T-helper 17 cell (primary cell): ENCODE measurements at regions not wholly inside any gene's neighbourhood (a gene's known extent, or its start where the extent isn't known, plus 50 kb on each side); places are given as distances from the start of the nearest gene placed in this dataset.
"Not testable (repeated sequence)": the region's sequence is repeated elsewhere in the genome, so short reads cannot be mapped to it uniquely, and the experiment has no call there.

Source experiments
- ATAC-seq: fragments of 150-1000 bp; cut with Tn5 transposase; 2 replicates; pipeline ENCODE4 v1.10.0; 2021; ENCODE audit warnings: mild to moderate bottlenecking, moderate library complexity
- DNase-seq, 3 donors: peaks; one replicate each; pipeline versions ENCODE4 v3.0.0 to v3.0.0-alpha.2; 2020 to 2021
- H3K9me3 ChIP-seq: one replicate; pipeline ENCODE4 v1.7.0; 2013; ENCODE audit warnings: low read length, mild to moderate bottlenecking; ENCODE audit not compliant: control insufficient read depth, poor library complexity, severe bottlenecking
- H3K27ac Mint-ChIP-seq: one replicate; pipeline ENCODE4 v1.8.0; 2022; ENCODE audit warnings: mild to moderate bottlenecking, moderate library complexity, mixed read lengths
- H3K27me3 Mint-ChIP-seq: one replicate; pipeline ENCODE4 v1.8.0; 2022; ENCODE audit warnings: mixed read lengths
- H3K36me3 Mint-ChIP-seq: one replicate; pipeline ENCODE4 v1.8.0; 2022; ENCODE audit warnings: low read depth, mixed read lengths
- H3K4me1 Mint-ChIP-seq: one replicate; pipeline ENCODE4 v1.8.0; 2022; ENCODE audit warnings: mild to moderate bottlenecking, mixed read lengths
- H3K4me3 Mint-ChIP-seq: one replicate; pipeline ENCODE4 v1.8.0; 2022; ENCODE audit warnings: mild to moderate bottlenecking, moderate library complexity, mixed read lengths

DNA sequence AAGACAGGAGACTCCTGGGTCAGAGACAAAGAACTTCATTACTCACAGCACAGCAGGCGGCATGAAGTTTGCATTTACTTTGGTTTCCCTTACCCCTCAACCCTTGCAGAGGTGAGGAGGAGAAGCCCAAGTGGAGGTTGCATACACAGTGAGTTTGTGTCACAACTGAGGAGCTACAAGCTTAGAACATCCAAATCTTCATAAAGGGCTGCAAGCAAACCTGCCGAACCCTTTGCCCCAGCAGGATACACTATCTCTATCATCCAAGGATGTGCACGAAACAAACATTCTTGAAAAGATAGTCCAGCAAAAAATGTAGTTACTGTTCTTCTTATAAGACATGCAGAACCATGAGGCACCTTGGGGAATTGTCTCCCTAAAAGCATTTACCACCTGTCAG, 493.5 kb downstream of the SETD4 start:
- no peaks in the 10 kb centered on the region for H3K4me1 Mint-ChIP-seq
- ATAC-seq, result no peak

DNA sequence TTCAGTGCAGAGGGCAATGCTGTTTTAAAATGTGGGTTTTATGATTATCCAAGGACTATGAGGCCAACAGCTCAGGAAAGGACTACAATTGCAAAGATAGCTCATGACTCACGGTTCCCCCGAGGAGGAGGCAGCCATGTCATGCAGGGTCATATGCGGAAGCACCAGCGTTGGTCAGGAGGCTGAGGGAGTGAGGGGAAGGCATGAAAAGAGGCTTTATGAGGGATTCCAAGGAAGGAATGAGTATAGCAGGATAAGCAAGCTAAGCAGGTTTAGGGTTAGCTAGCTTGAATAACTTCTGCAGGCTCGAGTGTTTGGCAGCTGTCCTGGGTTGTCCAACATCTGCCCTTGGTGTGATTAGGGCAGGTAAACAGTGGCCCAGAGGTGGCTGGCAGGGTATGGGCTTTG, 495.1 kb downstream of the SETD4 start:
- Mint-ChIP-seq H3K27ac (no peak overlapping the region), H3K4me3 (no peak overlapping the region), H3K4me1 (no peaks in the 10 kb centered on the region), H3K36me3 (peaks cover 3% of the 10 kb centered on the region), H3K27me3 (peaks cover 43% of the 10 kb centered on the region)
- DNase-seq (no peak), ATAC-seq (no peak)
- H3K9me3 ChIP-seq, result no peaks in the 10 kb centered on the region

More for the DNA sequence above, 493.5 kb downstream of the SETD4 start:
- Mint-ChIP-seq H3K36me3 (peaks cover 3% of the 10 kb centered on the region), H3K4me3 (no peak overlapping the region), H3K27me3 (peaks cover 47% of the 10 kb centered on the region), H3K27ac (no peak overlapping the region)
- no peak for DNase-seq
- H3K9me3 ChIP-seq, result no peaks in the 10 kb centered on the region

DNA sequence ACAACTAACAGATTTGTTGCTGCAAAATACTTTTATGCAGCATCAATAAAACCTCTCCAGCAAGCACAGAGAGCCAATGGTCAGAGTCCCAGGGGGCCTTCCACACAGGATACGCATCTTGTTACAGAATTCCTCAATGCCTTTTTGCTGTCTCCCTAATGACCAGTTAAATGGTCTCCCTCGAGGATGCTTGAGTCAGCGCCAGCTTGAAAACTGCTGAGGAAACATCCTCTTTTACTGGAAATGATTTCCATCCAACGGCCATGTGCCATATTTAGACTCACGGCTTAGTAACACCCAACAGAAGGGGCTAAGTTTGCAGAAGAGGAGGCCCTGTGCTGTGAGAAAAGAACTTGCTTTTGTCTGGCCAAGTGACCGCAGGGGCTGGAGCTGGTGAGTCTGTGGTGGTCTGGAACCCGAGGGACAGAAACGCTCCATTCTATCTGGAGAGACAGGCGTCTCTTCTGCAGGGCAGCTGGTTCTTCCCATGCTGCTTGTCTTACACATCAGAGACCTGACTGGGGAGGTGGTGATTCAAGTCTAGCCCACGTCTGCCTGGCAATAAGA, 496.4 kb downstream of the SETD4 start:
- Mint-ChIP-seq H3K4me1 (no peaks in the 10 kb centered on the region), H3K27ac (no peak overlapping the region), H3K27me3 (peaks cover 51% of the 10 kb centered on the region), H3K4me3 (no peak overlapping the region), H3K36me3 (peaks cover 3% of the 10 kb centered on the region)
- no peaks in the 10 kb centered on the region for H3K9me3 ChIP-seq
- DNase-seq (no peak), ATAC-seq (no peak)

DNA sequence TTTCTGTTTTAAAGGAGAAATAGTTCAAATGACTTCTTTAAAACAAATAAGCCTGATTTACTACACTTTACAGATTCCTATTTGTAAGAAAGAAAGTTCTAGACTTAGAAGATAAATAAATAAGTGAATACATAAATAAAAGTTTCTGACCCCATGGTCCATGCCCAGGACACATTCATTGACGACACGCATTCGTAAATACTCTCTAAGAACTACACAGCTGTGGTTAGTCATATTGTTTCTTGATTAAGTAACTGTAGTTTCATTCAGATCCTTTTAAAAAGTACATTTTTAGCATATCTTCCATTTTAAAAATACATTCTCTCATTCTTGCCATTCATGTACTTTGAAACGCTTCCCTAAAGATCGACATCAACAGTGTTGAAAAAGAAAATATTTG, 497.4 kb downstream of the SETD4 start:
- H3K27me3 Mint-ChIP-seq, result peaks cover 57% of the 10 kb centered on the region
- no peaks in the 10 kb centered on the region for H3K4me1 Mint-ChIP-seq
- no peak for DNase-seq
- no peaks in the 10 kb centered on the region for H3K9me3 ChIP-seq
- no peak for ATAC-seq
- H3K27ac Mint-ChIP-seq, result no peak overlapping the region
- no peak overlapping the region for H3K4me3 Mint-ChIP-seq
- peaks cover 5% of the 10 kb centered on the region for H3K36me3 Mint-ChIP-seq

DNA sequence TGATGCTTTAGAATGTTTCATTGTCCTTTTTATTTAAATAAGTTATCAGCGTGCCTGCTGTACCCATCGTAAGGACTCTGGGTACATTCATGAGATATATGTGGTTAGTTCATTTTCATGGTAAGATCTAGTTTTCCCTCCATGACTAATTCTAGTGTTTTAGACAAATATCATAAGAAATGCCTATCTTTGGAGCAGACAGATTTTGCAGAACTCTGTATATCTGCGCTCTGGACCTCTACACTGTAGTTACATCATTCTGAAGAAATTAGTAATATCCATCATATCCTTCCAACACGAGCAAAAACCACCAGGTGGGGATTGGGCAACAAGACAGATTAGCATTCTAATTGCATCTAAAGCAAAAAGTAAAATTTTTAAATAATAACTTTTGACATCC, 499.2 kb downstream of the SETD4 start:
- H3K27me3 Mint-ChIP-seq, result peaks cover 71% of the 10 kb centered on the region
- no peaks in the 10 kb centered on the region for H3K4me1 Mint-ChIP-seq
- H3K9me3 ChIP-seq, result no peaks in the 10 kb centered on the region
- no peak overlapping the region for H3K27ac Mint-ChIP-seq
- DNase-seq (no peak), ATAC-seq (no peak)
- no peak overlapping the region for H3K4me3 Mint-ChIP-seq
- peaks cover 5% of the 10 kb centered on the region for H3K36me3 Mint-ChIP-seq

DNA sequence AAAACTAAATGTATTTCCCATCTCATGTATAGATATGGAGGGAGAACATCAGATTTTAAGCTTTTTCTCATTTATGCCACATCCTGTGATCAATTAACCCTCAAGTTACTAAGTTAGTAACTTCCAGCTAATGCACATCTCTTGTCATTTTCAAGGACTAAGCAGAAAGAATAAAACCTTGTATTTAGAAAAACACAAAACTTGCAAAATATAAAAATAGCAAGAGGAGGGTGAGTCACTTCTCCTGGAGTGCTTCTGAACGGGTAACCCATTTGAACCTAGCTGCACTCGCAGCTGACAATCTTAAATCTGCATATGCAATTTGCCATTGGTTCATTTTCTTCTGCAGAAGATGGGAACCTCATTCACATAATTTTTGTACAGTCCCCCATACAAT, 500.5 kb downstream of the SETD4 start:
- Mint-ChIP-seq H3K36me3 (peaks cover 5% of the 10 kb centered on the region), H3K4me3 (no peak overlapping the region), H3K27me3 (peaks cover 71% of the 10 kb centered on the region), H3K27ac (no peak overlapping the region), H3K4me1 (no peaks in the 10 kb centered on the region)
- DNase-seq (no peak), ATAC-seq (no peak)
- H3K9me3 ChIP-seq, result no peaks in the 10 kb centered on the region

DNA sequence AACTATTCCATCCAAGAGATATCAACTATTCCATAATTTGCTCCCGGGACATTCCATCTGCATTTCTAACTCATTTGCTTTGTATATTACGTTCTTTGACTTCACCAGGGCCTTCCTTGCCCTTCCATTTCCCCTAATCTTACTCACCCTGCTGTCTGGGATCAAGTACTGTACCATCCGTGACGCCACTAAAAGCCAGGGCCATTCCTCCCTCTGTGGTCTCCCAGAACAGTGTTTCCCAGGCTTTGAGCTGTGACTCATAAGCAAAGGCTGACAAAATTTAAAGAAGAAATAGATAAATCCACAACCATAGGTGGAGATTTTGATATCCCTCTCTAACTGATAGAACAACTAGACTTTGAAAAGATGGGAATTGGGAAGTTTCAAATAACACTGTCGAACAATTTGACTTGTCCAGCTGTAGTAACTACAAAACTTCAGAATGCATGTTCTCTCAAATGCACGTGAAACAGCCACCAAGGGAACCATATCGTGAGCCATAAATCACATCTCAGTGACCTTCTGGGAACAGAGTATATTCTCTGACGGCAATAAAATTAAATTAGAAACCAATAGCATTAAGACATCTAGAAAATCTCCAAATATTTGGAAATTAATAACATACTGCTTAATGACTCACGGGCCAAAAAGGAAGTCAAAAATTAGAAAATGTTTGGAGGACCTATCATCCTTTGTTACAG, 501.0 kb downstream of the SETD4 start:
- DNase-seq (no peak), ATAC-seq (no peak)
- H3K27ac Mint-ChIP-seq, result no peak overlapping the region
- H3K4me1 Mint-ChIP-seq, result no peaks in the 10 kb centered on the region
- H3K27me3 Mint-ChIP-seq, result peaks cover 66% of the 10 kb centered on the region
- no peaks in the 10 kb centered on the region for H3K9me3 ChIP-seq
- H3K4me3 Mint-ChIP-seq, result no peak overlapping the region
- peaks cover 2% of the 10 kb centered on the region for H3K36me3 Mint-ChIP-seq

DNA sequence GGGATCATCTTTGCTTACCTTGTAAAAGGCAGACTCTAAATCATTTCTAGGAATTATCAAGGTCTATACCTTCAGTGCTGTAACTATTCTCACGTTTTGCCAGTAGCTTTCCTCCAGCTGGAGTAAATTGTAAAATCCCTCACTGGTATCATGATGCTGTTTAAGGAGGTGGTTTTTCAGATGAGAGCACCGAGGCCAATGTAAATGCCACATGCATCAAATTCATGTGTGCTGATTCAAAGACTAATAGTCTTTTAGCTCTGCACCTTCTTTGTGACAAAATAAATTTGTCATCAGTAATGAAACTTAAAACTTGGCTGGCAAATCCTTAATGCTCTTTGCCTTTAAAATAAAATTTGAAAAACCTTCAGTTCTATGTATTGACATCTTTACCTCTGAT, 503.8 kb downstream of the SETD4 start:
- H3K4me3 Mint-ChIP-seq, result no peak overlapping the region
- DNase-seq (no peak), ATAC-seq (no peak)
- peaks cover 45% of the 10 kb centered on the region for H3K27me3 Mint-ChIP-seq
- H3K9me3 ChIP-seq, result no peaks in the 10 kb centered on the region
- H3K36me3 Mint-ChIP-seq, result peaks cover 2% of the 10 kb centered on the region
- H3K27ac Mint-ChIP-seq, result no peak overlapping the region
- H3K4me1 Mint-ChIP-seq, result no peaks in the 10 kb centered on the region

DNA sequence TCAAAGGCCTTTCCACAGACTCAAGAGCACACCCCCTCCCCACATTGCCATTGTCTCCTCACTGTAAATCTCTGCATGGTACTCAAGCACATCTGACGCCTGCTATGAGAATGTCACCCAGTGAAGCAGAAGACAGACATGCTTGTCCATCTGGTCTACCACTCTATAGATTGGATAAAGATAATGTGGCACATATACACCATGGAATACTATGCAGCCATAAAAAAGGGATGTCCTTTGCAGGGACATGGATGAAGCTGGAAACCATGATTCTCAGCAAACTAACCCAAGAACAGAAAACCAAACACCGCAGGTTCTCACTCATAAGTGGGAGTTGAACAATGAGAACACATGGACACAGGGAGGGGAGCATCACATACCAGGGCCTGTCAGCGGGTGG, 503.4 kb upstream of the RUNX1 start:
- DNase-seq, H3K27ac Mint-ChIP-seq, ATAC-seq, H3K4me1 Mint-ChIP-seq, H3K9me3 ChIP-seq, H3K4me3 Mint-ChIP-seq, H3K36me3 Mint-ChIP-seq: not testable (repeated sequence)
- H3K27me3 Mint-ChIP-seq, result peaks cover 41% of the 10 kb centered on the region

DNA sequence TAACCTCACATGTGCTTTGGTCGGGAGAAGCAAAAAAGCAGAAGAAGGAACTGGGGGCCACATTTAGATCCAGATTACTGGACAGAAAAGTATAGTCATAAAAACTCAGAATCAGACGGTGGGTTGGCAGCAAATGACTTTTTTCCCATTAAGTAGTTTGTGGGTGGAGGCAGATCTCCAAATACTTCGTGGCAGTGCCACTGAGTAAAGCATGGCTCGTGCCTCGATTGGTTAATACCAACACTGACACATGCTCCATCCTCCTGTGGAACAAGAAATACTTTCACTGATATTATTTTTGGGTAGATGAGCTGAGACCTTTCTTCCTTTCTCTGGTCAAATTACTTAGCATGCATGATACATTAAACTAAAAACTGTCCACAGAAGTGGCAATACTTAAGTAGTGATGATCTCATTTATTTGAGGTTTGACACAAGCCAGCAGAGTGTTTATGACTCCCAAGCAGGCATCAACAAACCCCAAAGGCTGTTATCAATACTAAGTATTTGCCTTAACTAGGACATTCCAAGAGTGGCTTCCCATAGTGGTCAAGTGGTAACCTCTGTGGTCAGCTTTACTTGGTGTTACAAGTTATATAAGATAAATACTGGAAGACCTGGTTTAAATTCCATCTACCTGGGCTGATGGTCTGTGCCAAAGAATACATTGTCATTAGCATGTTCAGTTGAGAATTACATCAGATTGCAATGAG, 500.0 kb upstream of the RUNX1 start:
- Mint-ChIP-seq H3K4me1 (no peaks in the 10 kb centered on the region), H3K27me3 (peaks cover 39% of the 10 kb centered on the region), H3K36me3 (peaks cover 4% of the 10 kb centered on the region), H3K27ac (no peak overlapping the region), H3K4me3 (no peak overlapping the region)
- no peak for ATAC-seq
- no peaks in the 10 kb centered on the region for H3K9me3 ChIP-seq
- DNase-seq, result no peak

DNA sequence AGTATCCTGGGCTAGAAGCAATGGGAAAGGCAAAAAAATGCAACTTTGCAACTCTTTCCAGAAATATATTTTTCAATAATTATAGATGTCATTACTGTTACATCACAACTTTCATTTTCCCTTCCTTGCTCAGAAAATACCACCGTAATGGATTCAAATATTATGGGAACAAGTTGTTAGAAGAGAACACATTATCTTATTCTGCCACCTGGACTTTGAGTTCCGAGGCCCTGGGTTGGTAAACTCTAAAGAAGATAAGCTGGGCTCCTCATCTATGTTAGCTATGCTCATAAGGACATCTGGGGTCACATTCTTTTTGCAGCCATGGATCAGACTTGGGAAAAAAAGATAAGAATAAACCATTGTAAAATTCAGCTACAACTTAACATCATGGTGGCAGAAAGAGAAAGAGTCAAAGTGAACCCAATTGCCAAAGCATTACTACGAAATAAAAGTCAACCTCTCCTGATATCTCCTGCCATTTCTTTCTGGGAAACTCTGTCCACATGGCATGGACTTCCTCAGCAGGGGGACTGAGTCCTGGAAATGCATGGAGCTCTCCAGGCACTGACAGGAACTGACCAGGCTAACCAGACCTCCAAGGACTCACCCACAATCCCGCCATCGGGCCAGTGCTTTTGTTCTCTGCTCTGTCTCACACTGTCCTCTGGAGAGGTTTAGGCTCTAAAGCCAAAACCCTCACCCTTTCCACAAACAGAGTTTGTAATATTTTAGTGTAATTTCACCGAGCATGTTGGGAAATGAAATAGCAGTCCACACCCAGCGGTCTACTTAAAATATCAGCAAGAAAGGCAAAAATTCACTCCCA, 499.1 kb upstream of the RUNX1 start:
- no peaks in the 10 kb centered on the region for H3K4me1 Mint-ChIP-seq
- ATAC-seq (no peak), DNase-seq (no peak)
- no peak overlapping the region for H3K27ac Mint-ChIP-seq
- H3K9me3 ChIP-seq, result no peaks in the 10 kb centered on the region
- no peak overlapping the region for H3K4me3 Mint-ChIP-seq
- peaks cover 4% of the 10 kb centered on the region for H3K36me3 Mint-ChIP-seq
- H3K27me3 Mint-ChIP-seq, result peaks cover 43% of the 10 kb centered on the region

DNA sequence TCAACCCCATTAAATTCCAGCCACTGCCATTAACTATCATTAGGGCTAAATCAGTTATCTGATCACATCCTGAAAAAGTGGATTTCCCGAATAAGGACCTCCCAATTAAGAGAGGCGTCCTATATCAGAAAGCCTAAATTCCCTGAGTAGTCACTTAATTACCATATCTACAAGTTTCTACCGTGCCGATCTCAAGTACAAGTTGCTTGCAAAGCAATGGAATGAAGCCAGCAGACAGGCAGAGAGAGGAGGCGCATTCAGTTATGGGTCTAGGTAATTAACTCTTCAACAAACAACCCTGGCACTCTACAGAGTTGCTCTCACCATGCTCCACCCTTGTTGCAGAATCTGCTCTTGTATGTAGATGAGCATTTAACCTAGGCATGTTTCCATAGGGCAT, 494.6 kb upstream of the RUNX1 start:
- Mint-ChIP-seq H3K36me3 (peaks cover 8% of the 10 kb centered on the region), H3K4me3 (no peak overlapping the region), H3K27me3 (peaks cover 40% of the 10 kb centered on the region), H3K27ac (no peak overlapping the region), H3K4me1 (no peaks in the 10 kb centered on the region)
- DNase-seq (no peak), ATAC-seq (no peak)
- no peaks in the 10 kb centered on the region for H3K9me3 ChIP-seq

DNA sequence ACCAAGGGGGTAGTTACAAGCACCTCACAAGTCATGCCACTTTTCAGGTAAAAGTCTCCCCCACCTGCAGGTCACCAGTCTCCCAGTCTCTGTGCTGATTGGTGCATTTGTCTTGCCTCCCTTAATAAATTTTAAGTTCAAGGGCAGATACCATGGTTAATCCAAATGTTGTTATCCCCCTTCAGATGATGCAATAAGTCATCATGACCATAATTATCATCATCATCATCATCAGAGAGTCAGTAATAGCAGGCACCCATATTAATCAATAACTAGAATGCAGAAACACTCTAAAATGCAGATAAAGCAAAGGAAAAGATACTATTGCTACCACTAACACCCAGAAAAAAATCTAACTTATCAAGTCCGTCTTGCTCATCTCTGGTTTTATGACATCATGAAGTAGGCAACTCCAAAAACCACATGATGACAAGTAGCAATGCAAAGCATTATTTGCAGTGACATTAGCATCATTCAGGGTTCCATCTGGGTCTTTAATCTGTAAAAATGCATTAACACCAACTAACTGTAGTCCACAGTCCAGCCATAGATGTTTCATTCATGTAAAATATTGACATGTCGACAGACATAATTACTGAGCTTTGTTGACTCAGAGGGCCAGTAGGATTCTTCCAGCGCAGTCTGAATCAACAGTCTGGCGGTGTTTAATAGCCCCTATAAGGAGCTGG, 492.0 kb upstream of the RUNX1 start:
- peaks cover 30% of the 10 kb centered on the region for H3K27me3 Mint-ChIP-seq
- H3K27ac Mint-ChIP-seq, result no peak overlapping the region
- no peaks in the 10 kb centered on the region for H3K9me3 ChIP-seq
- H3K4me3 Mint-ChIP-seq, result no peak overlapping the region
- ATAC-seq (no peak), DNase-seq (no peak)
- H3K4me1 Mint-ChIP-seq, result no peaks in the 10 kb centered on the region
- H3K36me3 Mint-ChIP-seq, result peaks cover 8% of the 10 kb centered on the region
